Omental fat pad (tissue), 3 donors: ENCODE measurements at regions not wholly inside any gene's neighbourhood (a gene's known extent, or its start where the extent isn't known, plus 50 kb on each side); places are given as distances from the start of the nearest gene placed in this dataset.
"Not testable (repeated sequence)": the region's sequence is repeated elsewhere in the genome, so short reads cannot be mapped to it uniquely, and the experiment has no call there.

Source experiments
- ATAC-seq: fragments of 150-250 bp; one replicate; pipeline ENCODE4 v1.9.1; 2016; ENCODE audit warnings: mild to moderate bottlenecking, moderate library complexity; ENCODE audit not compliant: low FRiP score
- DNase-seq: peaks from one replicate; pipeline ENCODE4 v3.0.0-alpha.2; 2019; ENCODE audit warnings: low spot score
- CTCF ChIP-seq, 3 donors: fragments of 450-650 bp; IDR thresholded peaks; one replicate each; pipeline ENCODE4 v1.5.1; 2016 to 2017; ENCODE audit warnings: antibody characterized with exemption in 3 of 3, mild to moderate bottlenecking in 3 of 3, moderate library complexity in 2 of 3

DNA sequence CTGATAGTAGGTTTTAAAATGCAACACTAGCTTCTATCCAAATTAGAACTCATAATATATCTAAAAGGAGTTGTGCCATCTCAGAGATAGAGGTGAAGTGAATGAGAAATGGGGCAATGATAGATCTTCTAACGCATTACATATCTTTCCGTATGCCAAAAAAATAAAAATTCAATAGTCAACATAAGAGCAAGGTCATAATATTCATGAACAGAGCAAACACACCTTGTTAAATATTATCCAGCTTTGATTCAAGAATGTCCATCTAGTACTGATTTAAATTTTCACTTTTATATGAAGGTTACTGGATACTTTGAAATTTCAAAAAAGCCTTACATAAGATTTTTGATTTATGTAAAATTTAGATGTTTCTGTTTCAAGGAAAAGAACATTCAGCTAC, 554.5 kb downstream of the NSUN3 start:
- no peak for TF ChIP-seq CTCF (IDR thresholded peaks at IDR 0.05)
- ATAC-seq (no peak), DNase-seq (no peak)

GRCh38 chr3:94619643-94620042, 556.8 kb downstream of the NSUN3 start:
- no peak for ATAC-seq
- no peak for TF ChIP-seq CTCF (IDR thresholded peaks at IDR 0.05)

DNA sequence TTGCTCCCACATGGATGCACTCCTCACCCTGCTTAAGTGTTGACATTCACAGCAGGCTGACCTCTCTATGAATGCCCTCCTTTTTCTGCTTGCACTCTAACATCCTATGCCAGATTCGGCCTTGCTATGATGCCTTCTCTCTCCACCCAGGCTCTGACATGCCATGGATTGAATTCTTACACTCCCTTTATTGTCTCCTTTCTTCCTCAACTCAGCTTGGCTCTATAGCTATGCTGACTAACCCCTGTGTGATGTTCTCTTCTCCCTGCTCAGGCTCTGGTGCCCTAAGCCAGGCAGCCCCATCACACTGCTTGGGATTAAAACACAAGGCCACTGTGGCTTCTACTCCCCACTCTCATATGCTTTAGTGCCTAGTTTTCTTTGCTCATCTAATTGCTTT, 563.7 kb downstream of the NSUN3 start:
- no peak for DNase-seq
- ATAC-seq: no peak
- TF ChIP-seq CTCF (IDR thresholded peaks at IDR 0.05): no peak

More at GRCh38 chr3:94619643-94620042, 556.8 kb downstream of the NSUN3 start:
- no peak for DNase-seq

- no peak for DNase-seq
- no peak for TF ChIP-seq CTCF (IDR thresholded peaks at IDR 0.05)
- no peak for ATAC-seq
These were observed 564.8 kb downstream of the NSUN3 start for GRCh38 chr3:94627689-94628088.

DNA sequence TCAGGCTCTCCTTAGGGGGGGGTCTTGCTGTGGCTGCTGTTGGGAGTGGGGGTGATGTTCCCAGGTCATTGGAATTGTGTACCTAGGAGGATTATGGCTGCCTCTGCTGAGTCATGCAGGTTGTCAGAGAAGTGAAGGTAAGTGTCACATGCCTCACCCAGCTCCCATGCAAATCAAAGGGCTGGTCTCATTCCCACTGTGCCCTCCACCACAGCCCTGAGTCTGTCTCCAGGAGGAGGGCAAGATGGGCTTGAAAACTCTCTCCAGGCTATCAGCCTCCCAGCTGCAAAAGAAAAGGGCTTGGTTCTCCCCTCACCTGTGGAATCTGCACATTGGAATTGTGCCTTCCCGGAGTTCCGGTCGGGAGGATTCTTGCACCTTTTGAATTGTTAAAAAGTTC, 580.5 kb downstream of the NSUN3 start:
- no peak for ATAC-seq
- DNase-seq: no peak
- TF ChIP-seq CTCF (IDR thresholded peaks at IDR 0.05): no peak

GRCh38 chr3:94645790-94646189, 582.9 kb downstream of the NSUN3 start:
- ATAC-seq (no peak), DNase-seq (no peak)
- no peak for TF ChIP-seq CTCF (IDR thresholded peaks at IDR 0.05)

DNA sequence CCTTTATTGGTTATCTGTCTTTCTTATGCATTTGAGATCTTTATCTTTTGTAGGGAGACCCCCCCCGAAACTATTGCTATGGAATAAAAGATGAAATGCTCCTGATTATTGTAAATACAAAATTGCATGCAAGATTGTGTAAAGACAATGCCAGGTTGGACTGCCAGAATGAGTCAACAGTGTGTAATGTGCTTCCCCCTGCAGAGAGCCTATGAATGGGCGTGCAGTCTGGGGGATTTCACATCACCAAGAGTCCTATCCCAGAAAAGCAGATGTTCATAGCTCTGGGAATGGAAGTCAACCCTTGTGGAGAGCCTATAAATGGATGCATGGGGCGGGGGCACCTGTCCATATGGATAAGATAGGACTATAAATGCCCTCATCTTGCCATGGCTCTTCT, 584.3 kb downstream of the NSUN3 start:
- DNase-seq (no peak), ATAC-seq (no peak)
- TF ChIP-seq CTCF (IDR thresholded peaks at IDR 0.05): no peak

DNA sequence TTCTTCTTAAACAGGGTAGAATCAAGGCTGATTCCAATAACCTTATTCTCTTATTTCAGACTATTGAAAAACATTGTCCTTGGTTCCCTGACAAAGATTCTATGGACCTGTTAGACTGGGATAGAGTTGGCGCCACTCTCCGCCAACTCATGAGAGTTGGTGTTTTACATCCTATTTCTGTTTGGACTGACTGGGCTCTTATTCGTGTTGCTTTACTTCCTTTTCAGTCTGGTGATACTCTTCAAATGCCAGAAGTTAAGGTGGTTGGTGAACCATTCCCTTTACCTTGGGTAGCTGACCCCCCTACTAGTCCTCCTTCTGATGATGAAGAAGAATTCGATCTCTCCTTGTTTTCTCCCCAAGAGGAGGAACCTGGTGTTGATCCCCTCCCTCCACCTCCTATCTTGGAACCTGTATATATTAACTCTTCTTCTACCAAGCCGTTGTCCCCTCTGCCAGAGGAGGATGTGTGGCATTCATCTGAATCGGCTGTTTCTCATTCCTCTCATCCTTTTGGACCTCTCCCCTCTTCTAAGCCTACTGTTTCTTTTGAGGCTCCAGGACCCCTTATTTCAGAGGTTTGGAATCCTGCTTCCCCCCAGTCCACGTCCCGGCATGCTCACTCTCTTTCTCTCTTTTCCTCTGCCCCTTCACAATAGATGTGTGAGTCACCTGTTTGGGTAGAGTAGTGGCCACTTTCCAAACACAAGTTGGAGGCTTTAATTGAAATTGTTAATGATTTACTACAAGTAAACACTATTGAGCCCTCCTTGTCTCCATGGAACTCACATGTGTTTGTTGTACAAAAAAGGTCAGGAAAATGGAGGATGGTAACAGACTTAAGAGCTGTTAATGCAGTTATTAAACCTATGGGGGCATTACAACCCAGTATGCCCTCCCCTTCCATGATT, 585.7 kb downstream of the NSUN3 start:
- not testable (repeated sequence) for DNase-seq, ATAC-seq
